Fibroblast of skin of left quadriceps (primary cell): ENCODE measurements at regions not wholly inside any gene's neighbourhood (a gene's known extent, or its start where the extent isn't known, plus 50 kb on each side); places are given as distances from the start of the nearest gene placed in this dataset.

Source experiments
- DNase-seq, 2 experiments: peaks; one replicate each; pipeline ENCODE4 v3.0.0-alpha.2; 2013; ENCODE audit warnings: low read depth in 2 of 2

- no peak for DNase-seq
Observed at GRCh38 chr2:8076448-8077342, 605.2 kb upstream of the ID2 start.

GRCh38 chr2:8078705-8079104, 603.2 kb upstream of the ID2 start:
- DNase-seq = no peak

GRCh38 chr2:8080063-8080462, 601.8 kb upstream of the ID2 start:
- DNase-seq = no peak

DNA sequence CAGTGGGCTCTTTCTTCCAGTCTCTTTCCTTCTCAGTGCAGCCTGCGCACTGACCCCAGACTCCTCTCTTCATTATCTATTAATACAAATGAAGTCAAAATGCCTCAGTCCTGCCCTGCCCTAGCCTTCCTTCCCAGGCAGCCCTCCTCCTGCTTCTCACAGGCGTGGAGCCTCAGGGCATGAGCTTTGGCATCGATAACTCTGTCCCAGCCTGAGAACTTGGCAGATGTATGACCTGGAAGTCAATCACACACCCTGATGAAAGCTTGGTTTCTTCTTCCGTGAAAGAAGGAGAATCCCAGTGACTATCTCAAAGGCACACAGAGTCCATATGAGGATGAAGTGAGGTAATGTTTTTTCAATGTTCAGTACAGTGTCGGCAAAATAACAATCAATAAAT, 600.7 kb upstream of the ID2 start:
- DNase-seq = no peak

- no peak for DNase-seq
Observed at GRCh38 chr2:8082840-8083239, 599.0 kb upstream of the ID2 start.

- DNase-seq = no peak
Observed at GRCh38 chr2:8086357-8086756, 595.5 kb upstream of the ID2 start.

DNA sequence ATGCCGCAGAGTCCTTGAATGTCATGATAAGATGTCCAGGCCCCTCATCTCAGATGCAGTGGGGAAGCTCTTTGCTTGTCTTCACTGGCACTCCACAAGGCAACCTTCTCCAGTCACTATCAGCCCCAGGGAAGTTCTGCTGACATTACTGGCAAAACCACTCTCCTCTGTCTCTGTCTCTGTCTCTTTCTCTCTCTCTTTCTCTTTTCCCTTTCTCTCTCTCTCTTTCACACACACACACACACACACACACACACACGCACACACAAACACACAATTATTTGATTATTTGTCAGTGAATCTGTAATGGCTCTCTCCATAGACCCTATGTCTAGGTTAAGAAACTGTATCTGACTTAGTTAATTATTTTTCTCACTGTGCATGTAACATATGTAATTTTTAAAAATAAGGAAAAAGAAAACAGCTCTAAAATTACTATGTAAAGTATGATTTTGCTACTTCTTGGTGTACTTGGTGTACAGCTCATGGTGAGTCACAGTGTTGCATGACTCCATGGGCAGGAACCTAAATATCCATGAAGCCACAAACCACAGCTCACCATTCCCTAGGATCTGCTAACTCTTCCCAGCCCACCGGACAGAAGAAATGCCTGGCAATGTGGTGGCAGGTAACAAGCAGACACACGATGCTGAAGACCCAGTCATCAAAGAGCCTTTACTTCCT, 594.9 kb upstream of the ID2 start:
- DNase-seq = peak; percentile 93 to 95

DNA sequence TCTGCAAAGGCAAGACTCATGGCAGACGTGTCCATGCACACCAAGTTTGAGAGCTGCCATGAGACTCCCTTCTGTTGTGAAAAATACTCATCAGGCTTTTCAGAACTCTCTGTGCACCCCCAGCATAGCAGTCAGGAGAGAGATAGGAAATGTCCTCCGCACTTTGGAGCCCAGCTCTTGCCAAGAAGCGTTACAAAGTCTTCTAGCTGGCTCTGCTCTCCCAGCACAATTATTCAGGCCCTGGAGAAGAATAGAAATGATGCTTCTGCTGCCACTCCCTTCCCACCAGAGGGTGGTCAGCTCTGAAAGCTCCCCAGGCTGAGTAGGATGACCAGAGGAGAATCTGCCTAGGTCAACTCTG, 594.4 kb upstream of the ID2 start:
- DNase-seq = no peak

DNA sequence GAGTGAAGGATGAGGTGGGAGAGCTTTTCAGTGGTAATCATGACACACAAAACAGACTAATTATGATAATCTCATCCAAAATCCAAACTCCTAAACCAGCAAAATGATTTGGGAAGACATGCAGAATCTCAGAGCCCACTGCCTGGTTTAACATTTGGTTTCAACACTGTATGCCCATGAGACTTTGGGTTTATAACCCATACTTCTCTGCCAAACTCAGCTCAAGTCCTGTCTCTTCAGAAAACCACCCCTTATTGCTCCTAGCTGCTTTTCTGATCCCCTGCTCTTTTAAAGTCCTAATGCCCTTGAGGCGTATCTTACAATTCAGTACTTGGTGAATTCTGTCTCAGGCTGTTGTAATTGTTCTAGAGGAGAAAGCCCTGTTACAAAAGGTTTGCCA, 593.0 kb upstream of the ID2 start:
- DNase-seq = no peak

GRCh38 chr2:8089596-8089995, 592.3 kb upstream of the ID2 start:
- DNase-seq = peak; percentile 36 to 44

DNA sequence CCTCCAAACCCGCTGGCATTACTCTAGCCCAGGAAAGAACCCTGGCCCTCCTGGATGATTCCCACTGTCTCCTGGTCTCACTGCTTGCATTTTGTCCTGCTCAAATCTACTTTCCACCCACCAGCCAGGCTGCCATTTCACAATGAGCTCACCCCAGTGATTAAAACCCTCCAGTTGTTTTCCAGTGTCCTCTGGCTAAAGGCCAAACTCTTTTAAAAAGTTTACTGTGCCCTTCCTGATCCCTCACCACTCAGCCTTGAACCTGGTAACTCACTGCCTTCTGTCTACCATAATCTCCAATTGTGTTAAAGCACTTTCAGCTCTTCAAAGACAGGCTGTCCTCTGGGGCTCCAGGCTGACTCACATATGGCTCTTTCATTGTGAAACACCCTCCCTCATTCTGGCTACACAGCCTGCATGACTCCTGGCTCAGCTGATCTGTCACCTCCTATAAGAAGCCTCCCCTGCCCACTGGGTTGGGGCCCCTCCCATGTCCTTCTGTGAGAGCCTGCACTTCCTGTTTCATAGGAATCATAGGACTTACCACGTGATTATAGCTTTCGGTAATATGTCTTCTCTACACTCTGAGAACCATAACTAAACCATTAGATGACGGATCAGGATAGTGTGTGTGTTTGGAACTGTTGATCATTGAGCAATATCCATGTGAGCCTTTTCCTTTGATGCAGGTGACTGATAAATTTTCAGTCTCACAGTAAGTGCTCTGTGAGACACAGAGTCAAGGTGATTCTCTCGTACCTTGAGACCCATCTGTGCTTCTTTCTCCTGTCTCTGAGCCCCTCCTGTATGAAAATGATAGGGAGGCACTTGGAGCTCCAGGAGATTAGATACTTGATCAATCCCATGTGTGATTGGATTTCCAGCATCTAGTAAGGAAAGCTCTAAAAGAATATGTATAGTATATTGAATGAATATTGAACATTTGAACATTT, 590.8 kb upstream of the ID2 start:
- peak; percentile 80 to 81 for DNase-seq

DNA sequence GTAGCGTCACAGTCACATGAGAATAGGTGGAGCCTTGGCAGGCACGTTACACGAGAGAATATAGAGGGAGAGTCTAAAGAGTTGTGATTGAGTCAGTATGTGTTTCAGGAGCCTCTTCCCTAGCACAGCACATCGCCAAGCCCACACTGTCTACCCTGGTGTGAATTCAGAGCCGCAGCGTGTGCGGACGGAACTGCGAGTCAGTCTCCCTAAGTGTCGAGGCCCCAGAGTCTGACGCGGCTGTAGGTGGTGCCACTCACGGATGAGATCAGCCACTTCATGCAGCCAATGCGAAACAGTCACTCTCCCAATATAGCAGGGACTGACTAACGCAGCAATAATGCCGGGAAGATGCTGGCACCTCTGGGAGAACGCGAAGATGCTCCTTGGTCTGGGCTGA, 587.3 kb upstream of the ID2 start:
- no peak for DNase-seq

DNA sequence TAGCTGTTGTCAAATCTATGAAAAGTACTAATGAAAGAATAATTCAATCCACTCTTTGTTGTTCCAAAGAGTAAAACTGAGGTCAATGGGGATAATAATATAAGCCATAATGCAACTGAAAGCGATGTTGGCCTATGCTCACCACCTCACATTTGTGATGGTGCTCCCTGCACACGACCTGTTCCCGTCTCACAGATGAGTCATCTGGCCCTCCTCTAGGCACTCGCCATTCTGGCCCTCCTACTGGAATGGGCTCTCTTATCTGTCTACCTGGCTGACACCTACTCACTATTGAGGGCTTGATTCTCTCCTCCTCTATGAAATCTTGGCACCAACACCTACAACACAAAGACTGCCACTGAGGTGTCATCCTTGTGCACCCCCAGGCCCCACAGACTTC, 585.9 kb upstream of the ID2 start:
- no peak for DNase-seq

GRCh38 chr2:8096484-8096883, 585.4 kb upstream of the ID2 start:
- DNase-seq = no peak

DNA sequence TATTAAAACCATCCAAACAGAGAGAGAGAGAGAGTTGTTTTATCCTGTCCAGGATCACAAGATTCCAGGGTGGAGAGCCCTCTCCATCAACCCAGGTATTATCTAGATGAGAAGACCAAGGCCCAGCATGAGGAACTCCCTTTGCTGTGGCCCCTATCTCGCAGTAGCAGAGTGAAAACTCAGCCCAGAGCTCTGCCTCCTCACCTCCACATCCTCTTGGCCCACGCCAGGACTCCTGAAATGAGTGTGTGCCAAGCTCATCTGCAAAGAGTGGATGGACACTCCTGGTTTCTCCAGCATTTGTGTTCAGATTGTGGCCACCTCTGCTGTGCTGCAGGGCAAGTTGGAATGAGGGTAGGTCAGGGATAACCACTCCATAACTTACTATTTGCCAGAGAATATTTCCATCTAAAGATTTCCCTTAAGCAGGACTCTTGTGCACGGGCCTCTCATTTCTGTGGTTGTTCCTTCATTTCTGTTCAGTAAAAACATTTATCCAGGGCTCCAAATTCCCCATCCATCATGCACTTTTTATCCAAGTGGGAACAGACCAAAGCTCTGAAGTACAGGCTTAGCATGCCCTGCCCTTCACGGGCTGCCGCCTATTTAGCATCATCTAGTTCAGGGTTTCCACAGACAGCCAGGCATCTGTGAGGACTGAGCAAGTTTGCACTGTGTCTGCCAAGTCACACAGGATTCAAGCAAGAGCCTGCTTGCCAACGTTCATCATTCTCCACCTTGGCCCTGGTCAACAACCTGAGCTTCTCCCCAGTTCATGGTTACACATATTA, 583.2 kb upstream of the ID2 start:
- DNase-seq = no peak

GRCh38 chr2:8099267-8099582, 582.6 kb upstream of the ID2 start:
- DNase-seq = no peak

DNA sequence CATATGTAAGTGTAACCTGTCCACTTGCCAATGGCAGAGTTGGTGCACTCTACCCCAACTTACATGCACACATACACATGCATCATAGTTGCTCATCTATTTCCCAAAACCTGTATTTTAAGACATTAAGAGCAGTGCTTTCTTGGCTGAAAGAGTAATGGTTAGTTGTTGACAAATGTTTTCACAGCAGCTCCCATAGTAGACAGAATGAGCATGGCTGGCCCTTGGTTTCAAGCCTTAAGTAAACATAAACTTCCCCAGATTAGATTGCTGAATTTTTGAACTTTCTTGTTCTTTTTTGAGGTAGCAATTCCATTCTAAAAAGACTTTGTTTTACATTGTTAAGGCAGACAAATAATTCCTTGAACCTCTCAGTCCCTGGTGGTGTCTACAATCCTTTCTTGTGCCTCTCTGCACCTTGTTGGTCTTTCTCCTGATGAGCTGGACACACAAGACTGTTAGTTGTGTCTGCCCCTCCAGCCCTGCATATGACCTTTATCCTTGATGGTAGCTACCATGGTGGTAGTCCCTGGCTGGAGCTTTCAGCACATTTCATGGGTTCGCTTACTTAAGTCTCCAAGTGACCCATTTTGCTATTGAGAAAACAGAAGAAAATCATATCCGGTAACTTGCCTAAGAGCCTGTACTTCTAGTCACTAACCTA, 580.1 kb upstream of the ID2 start:
- DNase-seq = no peak

DNA sequence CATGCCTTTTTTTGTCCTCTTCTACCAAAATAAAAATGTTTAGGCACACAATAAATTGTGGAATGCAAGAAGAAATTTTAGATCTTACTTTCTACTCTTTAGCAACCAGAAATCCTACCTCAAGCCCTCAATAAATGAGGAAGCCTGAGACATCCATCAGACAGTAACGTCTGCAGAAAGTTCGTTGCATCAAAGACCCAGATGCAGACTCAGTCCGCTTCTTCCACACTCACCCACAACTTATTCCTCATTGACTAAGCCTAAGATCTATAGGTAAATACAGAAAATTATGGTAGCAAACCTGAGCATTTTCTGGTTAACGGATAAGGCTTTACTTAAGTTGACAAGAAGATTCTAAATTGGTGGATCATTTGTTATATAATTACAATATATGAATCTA, 579.4 kb upstream of the ID2 start:
- DNase-seq = no peak

GRCh38 chr2:8103085-8103708, 578.7 kb upstream of the ID2 start:
- peak; percentile 61 to 64 for DNase-seq

DNA sequence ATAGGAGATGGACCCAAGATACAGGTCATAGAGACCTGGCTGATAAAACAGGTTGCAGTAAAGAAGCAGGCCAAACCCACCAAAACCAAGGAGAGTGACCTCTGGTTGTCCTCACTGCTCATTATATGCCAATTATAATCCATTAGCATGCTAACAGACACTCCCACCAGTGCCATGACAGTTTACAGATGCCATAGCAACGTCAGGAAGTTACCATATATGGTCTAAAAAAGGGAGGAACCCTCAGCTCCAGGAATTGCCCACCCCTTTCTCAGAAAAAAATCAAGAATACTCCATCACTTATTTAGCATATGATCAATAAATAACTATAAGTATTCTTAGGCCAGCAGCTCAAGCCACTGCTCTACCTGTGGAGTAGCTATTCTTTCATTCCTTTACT, 574.7 kb upstream of the ID2 start:
- DNase-seq = no peak
